SK-N-SH treated with all-trans-retinoic acid at 6 μM for 48 hours (cell line): ENCODE measurements at regions not wholly inside any gene's neighbourhood (a gene's known extent, or its start where the extent isn't known, plus 50 kb on each side); places are given as distances from the start of the nearest gene placed in this dataset.

Source experiments
- ATAC-seq: fragments of 200-7000 bp; cut with Tn5 transposase; 3 replicates; pipeline ENCODE4 v1.9.1; 2020; ENCODE audit warnings: mild to moderate bottlenecking, moderate library complexity
- ARNTL ChIP-seq: fragments of 450-650 bp; formaldehyde crosslinking; IDR thresholded peaks from 2 replicates; pipeline ENCODE4 v1.5.0; 2020; ENCODE audit warnings: low read depth, mild to moderate bottlenecking, moderate library complexity, borderline replicate concordance
- BACH2 ChIP-seq: fragments of 250-450 bp; sonication (Bioruptor Pico); IDR thresholded peaks from 2 replicates; pipeline ENCODE4 v1.9.0; 2021; ENCODE audit warnings: mild to moderate bottlenecking, borderline replicate concordance
- CREB5 ChIP-seq: fragments of 250-450 bp; sonication (Bioruptor Pico); IDR thresholded peaks from 2 replicates; pipeline ENCODE4 v1.5.1; 2020; ENCODE audit warnings: low read depth, mild to moderate bottlenecking, moderate library complexity
- CSDC2 ChIP-seq: fragments of 250-450 bp; sonication (Bioruptor Pico); IDR thresholded peaks from 2 replicates; pipeline ENCODE4 v1.5.0; 2020; ENCODE audit warnings: mild to moderate bottlenecking, moderate library complexity
- CSRNP3 ChIP-seq: fragments of 250-450 bp; sonication (Bioruptor Pico); IDR thresholded peaks from 2 replicates; pipeline ENCODE4 v1.5.1; 2021; ENCODE audit warnings: mild to moderate bottlenecking, moderate library complexity
- ESRRG ChIP-seq: fragments of 250-450 bp; sonication (Bioruptor Pico); IDR thresholded peaks from 2 replicates; pipeline ENCODE4 v1.6.1; 2021; ENCODE audit warnings: mild to moderate bottlenecking
- GLIS3 ChIP-seq: fragments of 250-450 bp; sonication (Bioruptor Pico); IDR thresholded peaks from 2 replicates; pipeline ENCODE4 v1.5.0; 2020; ENCODE audit warnings: mild to moderate bottlenecking, moderate library complexity
- ISL1 ChIP-seq: fragments of 250-450 bp; sonication (Bioruptor Pico); IDR thresholded peaks from 2 replicates; pipeline ENCODE4 v2.1.2; 2022; ENCODE audit warnings: mild to moderate bottlenecking, moderate library complexity
- OSR1 ChIP-seq: fragments of 250-450 bp; sonication (Bioruptor Pico); IDR thresholded peaks from 2 replicates; pipeline ENCODE4 v1.8.0; 2022; ENCODE audit warnings: moderate library complexity, mild to moderate bottlenecking, inconsistent platforms
- PATZ1 ChIP-seq: fragments of 250-450 bp; sonication (Bioruptor Pico); IDR thresholded peaks from 2 replicates; pipeline ENCODE4 v1.8.0; 2020; ENCODE audit warnings: mild to moderate bottlenecking, moderate library complexity, borderline replicate concordance
- POU6F1 ChIP-seq: fragments of 250-450 bp; sonication (Bioruptor Pico); IDR thresholded peaks from 2 replicates; pipeline ENCODE4 v1.8.0; 2021; ENCODE audit warnings: low read depth, mild to moderate bottlenecking, moderate library complexity, borderline replicate concordance
- PPARA ChIP-seq: fragments of 250-450 bp; sonication (Bioruptor Pico); IDR thresholded peaks from 2 replicates; pipeline ENCODE4 v1.5.0; 2020; ENCODE audit warnings: mild to moderate bottlenecking, borderline replicate concordance
- RARB ChIP-seq: fragments of 250-450 bp; sonication (Bioruptor Pico); IDR thresholded peaks from 2 replicates; pipeline ENCODE4 v1.8.0; 2021; ENCODE audit warnings: mild to moderate bottlenecking, moderate library complexity
- SNAI2 ChIP-seq: fragments of 250-450 bp; sonication (Bioruptor Pico); IDR thresholded peaks from 2 replicates; pipeline ENCODE4 v1.5.0; 2020; ENCODE audit warnings: mild to moderate bottlenecking, moderate library complexity
- TCF4 ChIP-seq: fragments of 250-450 bp; sonication (Bioruptor Pico); IDR thresholded peaks from 2 replicates; pipeline ENCODE4 v1.8.0; 2021; ENCODE audit warnings: mild to moderate bottlenecking, moderate library complexity, borderline replicate concordance
- TOX ChIP-seq: fragments of 250-450 bp; sonication (Bioruptor Pico); IDR thresholded peaks from 2 replicates; pipeline ENCODE4 v1.8.0; 2021; ENCODE audit warnings: mild to moderate bottlenecking, moderate library complexity, borderline replicate concordance
- TSHZ2 ChIP-seq: fragments of 250-450 bp; sonication (Bioruptor Pico); IDR thresholded peaks from 2 replicates; pipeline ENCODE4 v1.5.0; 2020; ENCODE audit warnings: mild to moderate bottlenecking, moderate library complexity
- ZC3H10 ChIP-seq: fragments of 250-450 bp; sonication (Bioruptor Pico); IDR thresholded peaks from 2 replicates; pipeline ENCODE4 v1.5.1; 2021; ENCODE audit warnings: mild to moderate bottlenecking, moderate library complexity
- ZFP3 ChIP-seq: fragments of 250-450 bp; sonication (Bioruptor Pico); IDR thresholded peaks from 2 replicates; pipeline ENCODE4 v1.5.0; 2020; ENCODE audit warnings: mild to moderate bottlenecking, moderate library complexity
- ZFP30 ChIP-seq: fragments of 450-650 bp; formaldehyde crosslinking; IDR thresholded peaks from 2 replicates; pipeline ENCODE4 v1.5.0; 2022; ENCODE audit warnings: mild to moderate bottlenecking, moderate library complexity
- ZNF70 ChIP-seq: fragments of 450-650 bp; formaldehyde crosslinking; IDR thresholded peaks from 2 replicates; pipeline ENCODE4 v1.5.0; 2020; ENCODE audit warnings: mild to moderate bottlenecking, moderate library complexity
- ZNF8 ChIP-seq: fragments of 450-650 bp; formaldehyde crosslinking; IDR thresholded peaks from 2 replicates; pipeline ENCODE4 v1.5.0; 2020; ENCODE audit warnings: mild to moderate bottlenecking, moderate library complexity

GRCh38 chr2:196464311-196464710, 175.2 kb upstream of the CCDC150 start (continued):
- TF ChIP-seq PPARA: no peak
- TF ChIP-seq GLIS3 (CRISPR knock-in tag): no peak
- no peak for TF ChIP-seq ZNF8
- TF ChIP-seq CREB5 (CRISPR knock-in tag): no peak
- no peak for TF ChIP-seq ARNTL (CRISPR knock-in tag)
- TF ChIP-seq BACH2: no peak
- TF ChIP-seq POU6F1 (CRISPR knock-in tag): no peak
- no peak for TF ChIP-seq ISL1 (CRISPR knock-in tag)
- TF ChIP-seq TOX (CRISPR knock-in tag): no peak

- TF ChIP-seq POU6F1 (CRISPR knock-in tag) (no peak), ESRRG (CRISPR knock-in tag) (no peak), CREB5 (CRISPR knock-in tag) (no peak), RARB (no peak), ZFP3 (CRISPR knock-in tag) (no peak), GLIS3 (CRISPR knock-in tag) (no peak), SNAI2 (no peak), PPARA (no peak), TSHZ2 (CRISPR knock-in tag) (no peak), OSR1 (no peak), ZNF70 (no peak), ZFP30 (CRISPR knock-in tag) (no peak), ISL1 (CRISPR knock-in tag) (no peak), CSRNP3 (CRISPR knock-in tag) (no peak), ZC3H10 (CRISPR knock-in tag) (no peak), TOX (CRISPR knock-in tag) (no peak), CSDC2 (CRISPR knock-in tag) (no peak), TCF4 (CRISPR knock-in tag) (no peak), PATZ1 (CRISPR knock-in tag) (no peak)
- no peak for ATAC-seq
Observed at GRCh38 chr2:196466581-196466980, 172.9 kb upstream of the CCDC150 start.
